OCI-LY7 (cell line): ENCODE measurements at regions not wholly inside any gene's neighbourhood (a gene's known extent, or its start where the extent isn't known, plus 50 kb on each side); places are given as distances from the start of the nearest gene placed in this dataset.

Experiments
- CTCF ChIP-seq: fragments of 200-600 bp; sonication (generic); conservative IDR thresholded peaks from 2 replicates; pipeline ENCODE4 v1.5.1; 2014; ENCODE audit warnings: mild to moderate bottlenecking, antibody characterized with exemption, low read length, moderate library complexity, mixed read lengths
- EZH2phosphoT487 ChIP-seq: fragments of 200-600 bp; sonication (generic); IDR thresholded peaks from 2 replicates; pipeline ENCODE4 v1.6.1; 2018; ENCODE audit warnings: low read depth, borderline replicate concordance, mild to moderate bottlenecking, mixed run types, antibody characterized with exemption, low read length, moderate library complexity, mixed read lengths

- TF ChIP-seq CTCF (no peak), EZH2phosphoT487 (no peak)
These were observed 171.7 kb upstream of the NCAM1 start for GRCh38 chr11:112789481-112789880.
